K562 (cell line): ENCODE measurements at regions not wholly inside any gene's neighbourhood (a gene's known extent, or its start where the extent isn't known, plus 50 kb on each side); places are given as distances from the start of the nearest gene placed in this dataset.

ENCODE experiments used
- DMBX1 ChIP-seq: fragments of 250-450 bp; sonication (Bioruptor Pico); IDR thresholded peaks from 2 replicates; pipeline ENCODE4 v1.8.0; 2022; ENCODE audit warnings: inconsistent platforms, mild to moderate bottlenecking, moderate library complexity, borderline replicate concordance
- EGR1 ChIP-seq: fragments of 450-650 bp; conservative IDR thresholded peaks from 2 replicates; pipeline ENCODE4 v1.6.1; 2017; ENCODE audit warnings: mild to moderate bottlenecking
- ETV1 ChIP-seq: fragments of 450-650 bp; conservative IDR thresholded peaks from 2 replicates; pipeline ENCODE4 v1.6.1; 2016; ENCODE audit warnings: missing genetic modification characterization, control low read depth, low read depth, missing compliant biosample characterization
- GABPB1 ChIP-seq: sonication (generic); formaldehyde crosslinking; IDR thresholded peaks from 2 replicates; pipeline ENCODE4 v1.8.0; 2022; ENCODE audit warnings: mild to moderate bottlenecking, missing genetic modification reagents
- GATAD2B ChIP-seq: fragments of 450-650 bp; IDR thresholded peaks from 2 replicates; pipeline ENCODE4 v1.6.1; 2017; ENCODE audit warnings: mild to moderate bottlenecking, borderline replicate concordance
- HMG20A ChIP-seq: fragments of 450-650 bp; formaldehyde crosslinking; conservative IDR thresholded peaks from 2 replicates; pipeline ENCODE4 v1.4.0; 2020; ENCODE audit warnings: mild to moderate bottlenecking, mixed read lengths
- KDM5B ChIP-seq: fragments of 200-600 bp; sonication (generic); IDR thresholded peaks from 2 replicates; pipeline ENCODE4 v1.6.1; 2012; ENCODE audit warnings: low read depth, mild to moderate bottlenecking, moderate library complexity, low read length, control low read depth, inconsistent platforms; ENCODE audit not compliant: insufficient replicate concordance
- MTA1 ChIP-seq: fragments of 450-650 bp; IDR thresholded peaks from 2 replicates; pipeline ENCODE4 v1.6.1; 2017; ENCODE audit warnings: borderline replicate concordance
- RFX5 ChIP-seq: IDR thresholded peaks from 2 replicates; pipeline ENCODE4 v1.6.1; 2011; ENCODE audit warnings: low read depth, mild to moderate bottlenecking, improper control_type of control experiment, low read length
- STAT5B ChIP-seq: fragments of 250-450 bp; sonication (Bioruptor Pico); IDR thresholded peaks from 2 replicates; pipeline ENCODE4 v1.8.0; 2021; ENCODE audit warnings: mild to moderate bottlenecking, inconsistent platforms
- TFAM ChIP-seq: fragments of 250-450 bp; sonication (Bioruptor Pico); conservative IDR thresholded peaks from 2 replicates; pipeline ENCODE4 v1.5.0; 2021; ENCODE audit warnings: mild to moderate bottlenecking, moderate library complexity
- THRB ChIP-seq: fragments of 450-650 bp; formaldehyde crosslinking; conservative IDR thresholded peaks from 2 replicates; pipeline ENCODE4 v1.4.0; 2022; ENCODE audit warnings: mild to moderate bottlenecking, missing genetic modification characterization
- ZBTB43 ChIP-seq: sonication (generic); formaldehyde crosslinking; IDR thresholded peaks from 2 replicates; pipeline ENCODE4 v1.8.0; 2023; ENCODE audit warnings: mild to moderate bottlenecking, missing genetic modification reagents
- ZEB2 ChIP-seq: fragments of 450-650 bp; IDR thresholded peaks from 2 replicates; pipeline ENCODE4 v1.6.1; 2016
- ZNF318 ChIP-seq, 2 experiments: fragments of 450-650 bp; IDR thresholded peaks; 2 replicates each; pipeline ENCODE4 v1.6.1; 2016; ENCODE audit warnings: mild to moderate bottlenecking in 2 of 2, borderline replicate concordance in 1 of 2, low read depth in 1 of 2, moderate library complexity in 1 of 2
- TF ChIP-seq, protein P1 (sequence below): sonication (generic); formaldehyde crosslinking; IDR thresholded peaks from 2 replicates; pipeline ENCODE4 v1.5.0; 2020; ENCODE audit warnings: missing genetic modification reagents
- TF ChIP-seq, protein P2 (sequence below): fragments of 450-650 bp; conservative IDR thresholded peaks from 2 replicates; pipeline ENCODE4 v1.6.1; 2016; ENCODE audit warnings: missing genetic modification characterization, low read depth, mild to moderate bottlenecking, missing compliant biosample characterization, moderate library complexity

DNA sequence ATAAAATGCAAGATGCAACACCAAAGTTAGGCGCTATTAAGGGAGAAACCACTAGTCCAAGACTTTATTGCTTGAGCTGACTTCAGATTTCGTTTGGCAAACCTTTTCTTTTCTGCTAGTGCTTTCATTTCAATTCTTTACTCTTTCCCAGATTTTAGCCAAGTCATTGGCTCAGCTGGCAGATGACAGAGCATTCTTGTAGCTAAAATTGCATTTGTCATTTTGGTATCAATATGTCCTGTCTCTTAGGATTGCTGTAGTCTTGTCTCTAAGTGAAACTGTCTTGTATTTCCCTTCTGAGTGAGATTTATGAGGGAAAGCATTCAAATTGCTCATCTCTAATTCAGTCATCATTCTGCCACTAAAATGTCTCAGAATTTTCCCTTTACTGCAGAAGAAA is 335.1 kb downstream of the METTL4 start (continued):
- TF ChIP-seq ZNF318 (IDR thresholded peaks at IDR 0.05; ENCODE audit: borderline replicate concordance in 1 of 2, low read depth in 1 of 2) = peak in 1 of 2 experiments; percentile 50; a peak in 1 of 4 replicates
- TF ChIP-seq EGR1 = no peak
- no peak for TF ChIP-seq HMG20A
- TF ChIP-seq ZEB2 = no peak
- no peak for TF ChIP-seq ETV1 (tag)
- no peak for TF ChIP-seq RFX5
- TF ChIP-seq, protein P1, sequence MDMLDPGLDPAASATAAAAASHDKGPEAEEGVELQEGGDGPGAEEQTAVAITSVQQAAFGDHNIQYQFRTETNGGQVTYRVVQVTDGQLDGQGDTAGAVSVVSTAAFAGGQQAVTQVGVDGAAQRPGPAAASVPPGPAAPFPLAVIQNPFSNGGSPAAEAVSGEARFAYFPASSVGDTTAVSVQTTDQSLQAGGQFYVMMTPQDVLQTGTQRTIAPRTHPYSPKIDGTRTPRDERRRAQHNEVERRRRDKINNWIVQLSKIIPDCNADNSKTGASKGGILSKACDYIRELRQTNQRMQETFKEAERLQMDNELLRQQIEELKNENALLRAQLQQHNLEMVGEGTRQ (CRISPR knock-in tag) = no peak
- TF ChIP-seq KDM5B = no peak
- TF ChIP-seq ZBTB43 (CRISPR knock-in tag) = no peak
- no peak for TF ChIP-seq GABPB1 (CRISPR knock-in tag)
- TF ChIP-seq, protein P2, sequence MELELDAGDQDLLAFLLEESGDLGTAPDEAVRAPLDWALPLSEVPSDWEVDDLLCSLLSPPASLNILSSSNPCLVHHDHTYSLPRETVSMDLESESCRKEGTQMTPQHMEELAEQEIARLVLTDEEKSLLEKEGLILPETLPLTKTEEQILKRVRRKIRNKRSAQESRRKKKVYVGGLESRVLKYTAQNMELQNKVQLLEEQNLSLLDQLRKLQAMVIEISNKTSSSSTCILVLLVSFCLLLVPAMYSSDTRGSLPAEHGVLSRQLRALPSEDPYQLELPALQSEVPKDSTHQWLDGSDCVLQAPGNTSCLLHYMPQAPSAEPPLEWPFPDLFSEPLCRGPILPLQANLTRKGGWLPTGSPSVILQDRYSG (tag) = no peak
- TF ChIP-seq MTA1 = no peak
- TF ChIP-seq THRB = no peak
- TF ChIP-seq GATAD2B = 0 out of 2 replicates have a peak, but pooled peaks have one; percentile 53
- TF ChIP-seq TFAM (CRISPR knock-in tag) = no peak
- no peak for TF ChIP-seq DMBX1 (CRISPR knock-in tag)
- TF ChIP-seq STAT5B (CRISPR knock-in tag) = no peak
